Endothelial cell of umbilical vein (primary cell): ENCODE measurements at regions not wholly inside any gene's neighbourhood (a gene's known extent, or its start where the extent isn't known, plus 50 kb on each side); places are given as distances from the start of the nearest gene placed in this dataset.

Experiments
- BruUV-seq: library from RNA; stranded (reverse); fragments of 400-500 nt; replicated peaks from 2 replicates; lab custom pipeline; 2021; lab: Mats Ljungman, UMichigan
- CTCF ChIA-PET: fragments of 300-600, 350-600 bp; sonication (Branson Sonifier 250); formaldehyde crosslinking; loops from one replicate; lab custom pipeline; 2021; ENCODE audit warnings: antibody characterized with exemption, inconsistent platforms; lab: Charles Lee
- POLR2A ChIA-PET: fragments of 300-600, 350-600 bp; sonication (Branson Sonifier 250); formaldehyde crosslinking; loops from one replicate; lab custom pipeline; 2021; ENCODE audit warnings: antibody characterized with exemption, inconsistent platforms; lab: Charles Lee
- DNase-seq: peaks from one replicate; pipeline ENCODE4 v3.0.0-alpha.2; 2011; ENCODE audit warnings: low read depth, low spot score
- FAIRE-seq: peaks from 2 replicates; lab custom pipeline; 2011; peaks lifted over from hg19 to GRCh38; lab: Jason Lieb, UNC
- H2AFZ ChIP-seq: 2 replicates; pipeline ENCODE4 v1.6.0; 2012; ENCODE audit warnings: low read depth, low read length, control low read depth, inconsistent platforms
- H3K27ac ChIP-seq: 2 replicates; pipeline ENCODE4 v1.5.1; 2011; ENCODE audit warnings: low read depth, mild to moderate bottlenecking, control low read depth, low read length, moderate library complexity; ENCODE audit not compliant: insufficient read depth
- H3K27me3 ChIP-seq, 2 experiments: 2 replicates each; pipeline versions ENCODE4 v1.6.0 to v1.6.1; 2011; ENCODE audit warnings: low read length in 2 of 2, mixed read lengths in 1 of 2; ENCODE audit not compliant: control insufficient read depth in 2 of 2, insufficient read depth in 2 of 2
- H3K36me3 ChIP-seq, 2 experiments: 2 replicates in 1 of 2; 3 replicates in 1 of 2; pipeline ENCODE4 v1.5.1; 2011; ENCODE audit warnings: low read length in 2 of 2, mild to moderate bottlenecking in 1 of 2, moderate library complexity in 1 of 2; ENCODE audit not compliant: control insufficient read depth in 2 of 2, insufficient read depth in 2 of 2; ENCODE audit errors: extremely low read depth in 1 of 2
- H3K4me1 ChIP-seq: 3 replicates; pipeline ENCODE4 v1.5.1; 2011; ENCODE audit warnings: mild to moderate bottlenecking, low read length; ENCODE audit not compliant: control insufficient read depth, insufficient read depth; ENCODE audit errors: extremely low read depth
- H3K4me2 ChIP-seq: 2 replicates; pipeline ENCODE4 v1.6.1; 2011; ENCODE audit warnings: low read length, control low read depth, mixed read lengths; ENCODE audit not compliant: insufficient read depth
- H3K4me3 ChIP-seq, 3 experiments: fragments of 200-600 bp in 1 of 3; sonication (generic), shearing (Covaris generic) in 1 of 3; replicated peaks in 1 of 3; 2 replicates each; pipeline ENCODE4 v1.5.1; 2011 to 2016; ENCODE audit warnings: control low read depth in 3 of 3, low read length in 3 of 3, mild to moderate bottlenecking in 2 of 3, inconsistent platforms in 1 of 3, low read depth in 1 of 3, moderate library complexity in 1 of 3; ENCODE audit not compliant: insufficient read depth in 1 of 3
- H3K79me2 ChIP-seq: 2 replicates; pipeline ENCODE4 v1.6.0; 2012; ENCODE audit warnings: low read length, inconsistent platforms; ENCODE audit not compliant: control insufficient read depth, insufficient read depth
- H3K9ac ChIP-seq: replicated peaks from 2 replicates; pipeline ENCODE3; 2011; ENCODE audit warnings: low read length, control low read depth; ENCODE audit not compliant: insufficient read depth; ENCODE audit errors: extremely low read depth
- H3K9me1 ChIP-seq: replicated peaks from 3 replicates; pipeline ENCODE4 v1.6.0; 2011; ENCODE audit warnings: mild to moderate bottlenecking, low read length; ENCODE audit not compliant: control insufficient read depth, insufficient read depth; ENCODE audit errors: extremely low read depth
- H3K9me3 ChIP-seq: replicated peaks from 2 replicates; pipeline ENCODE4 v1.5.1; 2012; ENCODE audit warnings: low read length, inconsistent platforms; ENCODE audit not compliant: control insufficient read depth, insufficient read depth
- H4K20me1 ChIP-seq: replicated peaks from 2 replicates; pipeline ENCODE3; 2011; ENCODE audit warnings: mild to moderate bottlenecking, low read length; ENCODE audit not compliant: control insufficient read depth, insufficient read depth; ENCODE audit errors: extremely low read depth
- EZH2 ChIP-seq: IDR thresholded peaks from 2 replicates; pipeline ENCODE4 v1.6.1; 2012; ENCODE audit warnings: borderline replicate concordance, low read depth, mild to moderate bottlenecking, moderate library complexity, low read length, inconsistent platforms; ENCODE audit not compliant: severe bottlenecking
- FOS ChIP-seq: IDR thresholded peaks from 2 replicates; pipeline ENCODE4 v1.6.1; 2011; ENCODE audit warnings: mild to moderate bottlenecking, low read length, moderate library complexity, borderline replicate concordance; ENCODE audit not compliant: insufficient read depth
- GATA2 ChIP-seq: IDR thresholded peaks from 2 replicates; pipeline ENCODE4 v1.7.0; 2011; ENCODE audit warnings: low read depth, mild to moderate bottlenecking, moderate library complexity, mixed read lengths, low read length; ENCODE audit not compliant: insufficient read length, insufficient read depth
- JUN ChIP-seq: IDR thresholded peaks from 2 replicates; pipeline ENCODE4 v1.6.1; 2011; ENCODE audit warnings: borderline replicate concordance, low read depth; ENCODE audit not compliant: insufficient read length, insufficient read depth
- MYC ChIP-seq: IDR thresholded peaks from one replicate; pipeline ENCODE4 v1.6.1; 2011; ENCODE audit warnings: mild to moderate bottlenecking, low read depth, low read length
- POLR2A ChIP-seq: IDR thresholded peaks from 2 replicates; pipeline ENCODE4 v1.6.1; 2012; ENCODE audit warnings: low read depth, mild to moderate bottlenecking, control low read depth, low read length
- POLR2AphosphoS5 ChIP-seq: IDR thresholded peaks from 2 replicates; pipeline ENCODE4 v1.6.1; 2012; ENCODE audit warnings: low read depth, mild to moderate bottlenecking, control low read depth, low read length, moderate library complexity; ENCODE audit not compliant: insufficient read depth
- dilution Hi-C: fragments of 300-500 bp; cut with MboI; formaldehyde crosslinking; loops from one replicate; pipeline ENCODE4 v1.15.0; 2019; ENCODE audit warnings: low sequenced_read_pairs; ENCODE audit not compliant: extremely low pct_ligation_motif_present
- intact Hi-C: fragments of 100-400 bp; cut with micrococcal nuclease; formaldehyde crosslinking; loops from one replicate; pipeline ENCODE4 v1.10.0; 2022
- TF ChIP-seq, protein P1 (sequence below): IDR thresholded peaks from 2 replicates; pipeline ENCODE4 v1.6.1; 2011; ENCODE audit not compliant: insufficient read depth, insufficient read length
- TF ChIP-seq, protein P2 (sequence below), 2 donors: IDR thresholded peaks; 1 replicate in 1 of 2; 2 replicates in 1 of 2; pipeline ENCODE4 v1.5.1; 2011; ENCODE audit warnings: low read length in 2 of 2, mild to moderate bottlenecking in 2 of 2, moderate library complexity in 2 of 2, control low read depth in 1 of 2, inconsistent platforms in 1 of 2, low read depth in 1 of 2; ENCODE audit not compliant: insufficient read depth in 1 of 2; ENCODE audit errors: extremely low read depth in 1 of 2

DNA sequence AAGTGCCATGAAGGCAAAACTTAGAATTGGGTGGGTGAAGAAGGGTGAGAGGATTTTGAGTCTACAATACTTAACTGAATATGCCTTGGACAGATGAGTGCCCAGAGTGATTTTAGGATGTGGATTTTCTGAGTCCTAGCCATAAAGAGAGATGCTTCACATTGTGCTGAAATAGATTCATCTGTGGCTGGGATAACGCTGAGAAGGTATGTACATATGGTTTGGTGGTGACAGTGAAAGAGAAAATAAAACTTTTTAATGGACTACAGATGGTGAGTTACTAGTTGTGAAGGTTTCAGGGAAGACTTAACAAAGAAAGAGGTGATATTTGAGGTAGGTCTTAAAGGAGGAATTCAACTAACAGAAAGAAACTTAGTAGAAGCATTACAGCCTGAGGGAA lies 265.8 kb downstream of the AKAIN1 start:
- dilution Hi-C loops: no loop called here
- TF ChIP-seq EZH2 (no peak), JUN (no peak), POLR2AphosphoS5 (no peak), FOS (no peak), POLR2A (no peak), GATA2 (no peak), MYC (no peak)
- TF ChIP-seq, protein P1, sequence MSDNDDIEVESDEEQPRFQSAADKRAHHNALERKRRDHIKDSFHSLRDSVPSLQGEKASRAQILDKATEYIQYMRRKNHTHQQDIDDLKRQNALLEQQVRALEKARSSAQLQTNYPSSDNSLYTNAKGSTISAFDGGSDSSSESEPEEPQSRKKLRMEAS: no peak
- TF ChIP-seq, protein P2, sequence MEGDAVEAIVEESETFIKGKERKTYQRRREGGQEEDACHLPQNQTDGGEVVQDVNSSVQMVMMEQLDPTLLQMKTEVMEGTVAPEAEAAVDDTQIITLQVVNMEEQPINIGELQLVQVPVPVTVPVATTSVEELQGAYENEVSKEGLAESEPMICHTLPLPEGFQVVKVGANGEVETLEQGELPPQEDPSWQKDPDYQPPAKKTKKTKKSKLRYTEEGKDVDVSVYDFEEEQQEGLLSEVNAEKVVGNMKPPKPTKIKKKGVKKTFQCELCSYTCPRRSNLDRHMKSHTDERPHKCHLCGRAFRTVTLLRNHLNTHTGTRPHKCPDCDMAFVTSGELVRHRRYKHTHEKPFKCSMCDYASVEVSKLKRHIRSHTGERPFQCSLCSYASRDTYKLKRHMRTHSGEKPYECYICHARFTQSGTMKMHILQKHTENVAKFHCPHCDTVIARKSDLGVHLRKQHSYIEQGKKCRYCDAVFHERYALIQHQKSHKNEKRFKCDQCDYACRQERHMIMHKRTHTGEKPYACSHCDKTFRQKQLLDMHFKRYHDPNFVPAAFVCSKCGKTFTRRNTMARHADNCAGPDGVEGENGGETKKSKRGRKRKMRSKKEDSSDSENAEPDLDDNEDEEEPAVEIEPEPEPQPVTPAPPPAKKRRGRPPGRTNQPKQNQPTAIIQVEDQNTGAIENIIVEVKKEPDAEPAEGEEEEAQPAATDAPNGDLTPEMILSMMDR (IDR thresholded peaks at IDR 0.05; ENCODE audit: extremely low read depth in 1 of 2, insufficient read depth in 1 of 2, low read depth in 1 of 2, low read length in 2 of 2): no peak
- no peak for FAIRE-seq

More for the DNA sequence above, 265.8 kb downstream of the AKAIN1 start:
- intact Hi-C loops: no loop called here
- ChIA-PET CTCF (no interaction called here), POLR2A (no interaction called here)
- peaks cover 7% of the 10 kb centered on the region for H3K9me3 ChIP-seq
- no peaks in the 10 kb centered on the region for H3K4me1 ChIP-seq
- H3K4me2 ChIP-seq: no peak overlapping the region
- H3K36me3 ChIP-seq: no peaks in the 10 kb centered on the region
- H4K20me1 ChIP-seq: no peaks in the 10 kb centered on the region
- no peak overlapping the region for H3K9ac ChIP-seq
- no peaks in the 10 kb centered on the region for H3K9me1 ChIP-seq
- no peak overlapping the region for H2AFZ ChIP-seq
- no peaks in the 10 kb centered on the region for H3K79me2 ChIP-seq
- DNase-seq: no peak
- no peaks in the 10 kb centered on the region for H3K27me3 ChIP-seq
- BruUV-seq: no TSS peak
- no peak overlapping the region for H3K4me3 ChIP-seq
- no peak overlapping the region for H3K27ac ChIP-seq
